ENCODE measurements at regions not wholly inside any gene's neighbourhood (a gene's known extent, or its start where the extent isn't known, plus 50 kb on each side); places are given as distances from the start of the nearest gene placed in this dataset.
"Not testable (repeated sequence)": the region's sequence is repeated elsewhere in the genome, so short reads cannot be mapped to it uniquely, and the experiment has no call there.

DNA sequence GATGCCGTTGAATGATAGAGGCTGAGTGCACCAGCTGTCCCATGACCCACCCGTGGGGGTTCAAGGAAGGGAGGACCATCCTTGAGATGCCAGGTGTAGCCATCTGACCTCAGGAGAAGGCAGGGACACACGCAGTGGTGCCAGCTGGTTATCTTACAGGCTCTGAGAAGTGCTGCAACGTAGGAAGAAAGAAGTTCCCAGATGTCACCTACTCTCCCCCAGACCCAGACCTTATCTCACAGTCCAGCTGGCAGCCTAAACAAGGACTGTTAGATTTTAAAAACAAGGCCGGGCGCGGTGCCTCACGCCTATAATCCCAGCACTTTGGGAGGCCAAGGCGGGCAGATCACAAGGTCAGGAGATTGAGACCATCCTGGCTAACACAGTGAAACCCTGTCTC lies 1307.6 kb downstream of the TBC1D22A start:
- no peak for FAIRE-seq

GRCh38 chr22:48069256-48069655 lies 1306.8 kb downstream of the TBC1D22A start:
- FAIRE-seq (no peak), DNase-seq (ENCODE audit: low read depth) (no peak)
- no peaks in the 10 kb centered on the region for H3K27me3 ChIP-seq (ENCODE audit: control insufficient read depth, insufficient read depth, low read length)
- H3K4me3 ChIP-seq (ENCODE audit: low read depth, low read length): no peak overlapping the region
- TF ChIP-seq CTCF (IDR thresholded peaks at IDR 0.05; ENCODE audit: insufficient read depth, low read length, severe bottlenecking): no peak
- no peaks in the 10 kb centered on the region for H3K36me3 ChIP-seq (ENCODE audit: control insufficient read depth, insufficient read depth, low read length)

More for the DNA sequence above, 1307.6 kb downstream of the TBC1D22A start:
- DNase-seq (ENCODE audit: low read depth): no peak
- no peaks in the 10 kb centered on the region for H3K27me3 ChIP-seq (ENCODE audit: control insufficient read depth, insufficient read depth, low read length)
- no peak for TF ChIP-seq CTCF (IDR thresholded peaks at IDR 0.05; ENCODE audit: insufficient read depth, low read length, severe bottlenecking)
- H3K4me3 ChIP-seq (ENCODE audit: low read depth, low read length): no peak overlapping the region
- H3K36me3 ChIP-seq (ENCODE audit: control insufficient read depth, insufficient read depth, low read length): no peaks in the 10 kb centered on the region

- DNase-seq (ENCODE audit: low read depth) (no peak), FAIRE-seq (no peak)
- no peaks in the 10 kb centered on the region for H3K27me3 ChIP-seq (ENCODE audit: control insufficient read depth, insufficient read depth, low read length)
- TF ChIP-seq CTCF (IDR thresholded peaks at IDR 0.05; ENCODE audit: insufficient read depth, low read length, severe bottlenecking): no peak
- no peaks in the 10 kb centered on the region for H3K36me3 ChIP-seq (ENCODE audit: control insufficient read depth, insufficient read depth, low read length)
- no peak overlapping the region for H3K4me3 ChIP-seq (ENCODE audit: low read depth, low read length)
Observed at GRCh38 chr22:48068323-48068885, 1306.0 kb downstream of the TBC1D22A start.

DNA sequence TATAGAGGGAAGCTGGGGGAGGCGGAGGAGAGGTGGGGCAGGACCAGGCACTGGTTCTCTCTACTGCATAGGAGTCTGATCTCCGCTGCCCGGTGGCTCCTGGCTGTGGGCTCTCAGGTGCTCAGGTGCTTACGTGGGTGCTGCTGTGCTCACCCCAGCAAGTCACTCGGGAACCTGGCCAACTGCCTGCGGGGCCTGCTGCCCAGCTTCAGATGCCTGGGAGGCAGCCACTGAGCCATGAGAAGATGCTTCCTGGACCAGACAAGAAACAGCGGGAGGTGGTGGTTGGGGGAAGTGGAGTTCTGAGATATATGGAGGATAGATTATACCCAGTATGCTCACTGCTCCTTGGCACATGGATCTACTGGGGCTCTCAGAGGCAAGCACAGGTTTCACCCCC lies 1303.4 kb downstream of the TBC1D22A start:
- no peak for DNase-seq (ENCODE audit: low read depth)
- no peak for TF ChIP-seq CTCF (IDR thresholded peaks at IDR 0.05; ENCODE audit: insufficient read depth, low read length, severe bottlenecking)
- H3K27me3 ChIP-seq (ENCODE audit: control insufficient read depth, insufficient read depth, low read length): no peaks in the 10 kb centered on the region
- FAIRE-seq: no peak
- no peak overlapping the region for H3K4me3 ChIP-seq (ENCODE audit: low read depth, low read length)
- no peaks in the 10 kb centered on the region for H3K36me3 ChIP-seq (ENCODE audit: control insufficient read depth, insufficient read depth, low read length)

DNA sequence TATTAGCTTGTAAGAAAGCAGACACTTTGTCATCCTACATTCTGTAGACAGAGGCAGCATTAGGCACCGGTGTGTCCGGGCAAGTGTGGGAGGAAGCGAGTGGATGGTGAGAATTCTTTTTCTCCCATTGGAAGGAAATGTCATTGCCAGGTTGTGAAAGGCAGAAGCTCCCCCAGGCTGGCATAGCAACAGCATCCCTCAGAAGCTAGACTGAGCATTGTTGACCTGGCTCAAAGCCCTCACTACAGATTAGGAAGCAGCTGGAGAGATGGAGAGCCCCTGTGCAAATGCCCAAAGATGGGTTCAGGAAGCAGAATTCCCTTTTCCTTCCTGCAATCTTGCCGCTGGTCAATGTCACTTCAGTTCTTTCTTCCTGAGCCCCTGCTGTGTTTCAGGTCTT lies 1299.3 kb downstream of the TBC1D22A start:
- no peak overlapping the region for H3K4me3 ChIP-seq (ENCODE audit: low read depth, low read length)
- no peaks in the 10 kb centered on the region for H3K36me3 ChIP-seq (ENCODE audit: control insufficient read depth, insufficient read depth, low read length)
- FAIRE-seq: no peak
- no peak for DNase-seq (ENCODE audit: low read depth)
- H3K27me3 ChIP-seq (ENCODE audit: control insufficient read depth, insufficient read depth, low read length): no peaks in the 10 kb centered on the region
- no peak for TF ChIP-seq CTCF (IDR thresholded peaks at IDR 0.05; ENCODE audit: insufficient read depth, low read length, severe bottlenecking)

DNA sequence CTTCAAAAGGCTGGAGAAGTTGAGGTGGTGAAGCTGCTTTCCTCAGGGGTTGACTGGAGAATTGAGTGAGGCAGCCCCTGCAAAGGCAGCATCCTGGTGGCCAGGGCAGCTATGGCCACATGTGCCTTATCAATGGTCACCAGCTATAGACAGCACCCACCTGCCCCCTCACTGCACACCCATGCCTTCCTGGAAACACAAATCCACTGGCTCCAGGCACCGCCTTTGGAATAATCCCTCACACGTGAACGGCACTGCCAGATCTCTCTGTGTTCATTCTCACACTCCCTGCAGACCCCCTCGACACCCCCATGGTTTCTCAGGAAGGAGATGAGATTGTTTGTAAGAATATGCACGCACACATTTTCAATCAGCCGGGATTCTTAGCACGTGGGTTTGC lies 1297.8 kb downstream of the TBC1D22A start:
- no peak for TF ChIP-seq CTCF (IDR thresholded peaks at IDR 0.05; ENCODE audit: insufficient read depth, low read length, severe bottlenecking)
- DNase-seq (ENCODE audit: low read depth): no peak
- no peak overlapping the region for H3K4me3 ChIP-seq (ENCODE audit: low read depth, low read length)
- FAIRE-seq: no peak
- no peaks in the 10 kb centered on the region for H3K27me3 ChIP-seq (ENCODE audit: control insufficient read depth, insufficient read depth, low read length)
- no peaks in the 10 kb centered on the region for H3K36me3 ChIP-seq (ENCODE audit: control insufficient read depth, insufficient read depth, low read length)

GRCh38 chr22:48059521-48059920 lies 1297.1 kb downstream of the TBC1D22A start:
- not testable (repeated sequence) for H3K27me3 ChIP-seq (ENCODE audit: control insufficient read depth, insufficient read depth, low read length); FAIRE-seq; H3K4me3 ChIP-seq (ENCODE audit: low read depth, low read length)

More at GRCh38 chr22:48059521-48059920, 1297.1 kb downstream of the TBC1D22A start:
- DNase-seq (ENCODE audit: low read depth); H3K36me3 ChIP-seq (ENCODE audit: control insufficient read depth, insufficient read depth, low read length): not testable (repeated sequence)

All from bronchial epithelial cell (primary cell).